Coronary artery (tissue), 2 donors: ENCODE measurements at regions not wholly inside any gene's neighbourhood (a gene's known extent, or its start where the extent isn't known, plus 50 kb on each side); places are given as distances from the start of the nearest gene placed in this dataset.
"Not testable (repeated sequence)": the region's sequence is repeated elsewhere in the genome, so short reads cannot be mapped to it uniquely, and the experiment has no call there.

Experiments used
- DNase-seq: peaks from one replicate; pipeline ENCODE4 v3.0.0-alpha.2; 2017; ENCODE audit warnings: low spot score
- H3K27ac ChIP-seq, 2 donors: fragments of 200-600 bp; sonication (generic); one replicate each; pipeline ENCODE4 v1.5.1; 2016 to 2019
- H3K4me3 ChIP-seq: fragments of 200-600 bp; sonication (generic); 2 replicates; pipeline ENCODE4 v1.5.1; 2016; ENCODE audit warnings: mild to moderate bottlenecking, moderate library complexity
- CTCF ChIP-seq: fragments of 200-600 bp; sonication (generic); IDR thresholded peaks from one replicate; pipeline ENCODE4 v1.5.1; 2019; ENCODE audit warnings: antibody characterized with exemption

GRCh38 chr7:118971706-118972105, 747.2 kb downstream of the ANKRD7 start:
- TF ChIP-seq CTCF: no peak

DNA sequence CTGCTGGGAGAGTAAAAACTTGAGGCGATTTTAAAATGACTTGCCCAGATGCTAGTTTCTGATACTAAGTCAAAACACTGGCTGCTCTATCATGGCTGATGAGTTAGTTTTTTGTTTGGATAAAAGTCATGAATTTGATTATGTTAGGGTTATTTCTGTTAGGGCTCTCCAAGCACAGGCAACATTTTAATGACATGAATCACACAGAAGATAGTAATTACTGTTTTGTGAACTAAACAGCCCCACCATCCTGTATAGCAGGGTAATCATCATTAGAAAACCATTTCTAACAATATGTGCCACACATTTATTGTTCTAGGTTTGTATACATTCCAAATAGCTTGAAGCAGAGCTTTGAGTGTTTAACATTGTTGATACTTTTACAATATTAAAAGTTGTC, 750.3 kb downstream of the ANKRD7 start:
- DNase-seq: no peak
- Histone ChIP-seq H3K4me3 (no peak overlapping the region), H3K27ac (no peak overlapping the region)
- TF ChIP-seq CTCF: no peak

More at GRCh38 chr7:118971706-118972105, 747.2 kb downstream of the ANKRD7 start:
- Histone ChIP-seq H3K4me3 (no peak overlapping the region), H3K27ac (no peak overlapping the region)
- no peak for DNase-seq

- no peak for DNase-seq
- Histone ChIP-seq H3K4me3 (no peak overlapping the region), H3K27ac (no peak overlapping the region)
- TF ChIP-seq CTCF: no peak
Observed at GRCh38 chr7:118995350-118995749, 770.8 kb downstream of the ANKRD7 start.

DNA sequence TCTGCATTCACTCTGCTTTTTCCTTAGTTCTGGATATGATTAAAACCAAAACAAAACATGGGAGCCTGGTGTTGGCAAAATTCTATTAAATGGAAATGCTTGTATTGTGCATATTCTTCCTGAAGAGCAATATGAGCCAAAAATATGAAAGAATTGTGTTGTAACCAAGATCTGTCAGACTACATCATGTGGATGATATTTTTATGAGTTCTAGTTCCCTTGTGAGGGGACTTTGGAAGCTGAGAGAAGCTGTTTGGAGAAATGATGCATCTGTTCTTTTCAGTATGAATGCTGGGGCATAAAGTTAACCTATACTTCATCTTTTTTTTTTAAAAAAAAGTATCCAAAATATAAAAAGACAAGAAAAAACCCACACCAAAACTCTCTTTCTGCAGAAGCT, 782.7 kb downstream of the ANKRD7 start:
- Histone ChIP-seq H3K27ac (no peak overlapping the region), H3K4me3 (no peak overlapping the region)
- no peak for TF ChIP-seq CTCF
- no peak for DNase-seq

- DNase-seq: no peak
- Histone ChIP-seq H3K27ac (no peak overlapping the region), H3K4me3 (no peak overlapping the region)
- TF ChIP-seq CTCF: no peak
Observed at GRCh38 chr7:119010635-119011034, 786.1 kb downstream of the ANKRD7 start.

- DNase-seq: no peak
- TF ChIP-seq CTCF: no peak
Observed at GRCh38 chr7:119026391-119026790, 801.9 kb downstream of the ANKRD7 start.

GRCh38 chr7:119028736-119029135, 804.2 kb downstream of the ANKRD7 start:
- TF ChIP-seq CTCF: no peak
- no peak overlapping the region for H3K4me3 ChIP-seq
- no peak for DNase-seq
- H3K27ac ChIP-seq: no peak overlapping the region

More at GRCh38 chr7:119026391-119026790, 801.9 kb downstream of the ANKRD7 start:
- no peak overlapping the region for H3K27ac ChIP-seq
- H3K4me3 ChIP-seq: no peak overlapping the region

DNA sequence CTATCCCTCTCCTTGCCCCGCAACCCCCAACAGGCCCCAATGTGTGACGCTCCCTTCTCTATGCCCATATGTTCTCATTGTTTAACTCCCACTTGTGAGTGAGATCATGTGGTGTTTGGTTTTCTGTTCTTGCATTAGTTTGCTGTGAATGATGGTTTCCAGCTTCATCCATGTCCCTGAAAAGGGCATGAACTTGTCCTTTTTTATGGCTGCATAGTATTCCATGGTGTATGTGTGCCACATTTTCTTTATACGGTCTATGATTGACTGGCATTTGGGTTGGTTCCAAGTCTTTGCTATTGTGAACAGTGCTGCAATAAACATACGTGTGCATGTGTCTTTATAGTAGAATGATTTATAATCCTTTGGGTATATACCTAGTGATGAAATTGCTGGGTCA, 807.6 kb downstream of the ANKRD7 start:
- DNase-seq, H3K27ac ChIP-seq, H3K4me3 ChIP-seq: not testable (repeated sequence)
